Limb (tissue), 2 donors: ENCODE measurements at regions not wholly inside any gene's neighbourhood (a gene's known extent, or its start where the extent isn't known, plus 50 kb on each side); places are given as distances from the start of the nearest gene placed in this dataset.

Experiments used
- DNase-seq, 2 donors: peaks; one replicate each; pipeline ENCODE4 v3.0.0-alpha.2; 2016; ENCODE audit errors: extremely low spot score in 2 of 2

DNA sequence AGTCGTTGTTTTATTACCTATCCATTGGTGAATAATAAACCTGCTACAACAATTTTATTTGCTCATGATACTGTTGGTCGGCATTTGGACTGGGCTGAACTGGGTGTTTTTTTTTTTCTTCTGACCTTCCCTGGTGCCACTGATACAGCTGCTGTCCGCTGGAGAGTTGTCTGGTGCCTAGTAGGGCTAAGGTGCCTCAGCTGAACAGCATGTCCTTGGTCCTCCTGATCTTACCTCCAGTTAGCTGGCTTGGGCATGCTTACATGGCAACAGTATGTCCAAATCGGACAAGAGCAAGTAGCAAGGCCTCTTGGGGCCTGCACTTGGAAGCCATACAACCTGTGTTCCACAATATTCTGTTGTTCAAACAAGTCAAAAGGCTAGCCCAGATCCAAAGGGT, 563.4 kb downstream of the BMP2 start:
- DNase-seq, result no peak

GRCh38 chr20:7332169-7332568, 564.7 kb downstream of the BMP2 start:
- DNase-seq, result no peak

DNA sequence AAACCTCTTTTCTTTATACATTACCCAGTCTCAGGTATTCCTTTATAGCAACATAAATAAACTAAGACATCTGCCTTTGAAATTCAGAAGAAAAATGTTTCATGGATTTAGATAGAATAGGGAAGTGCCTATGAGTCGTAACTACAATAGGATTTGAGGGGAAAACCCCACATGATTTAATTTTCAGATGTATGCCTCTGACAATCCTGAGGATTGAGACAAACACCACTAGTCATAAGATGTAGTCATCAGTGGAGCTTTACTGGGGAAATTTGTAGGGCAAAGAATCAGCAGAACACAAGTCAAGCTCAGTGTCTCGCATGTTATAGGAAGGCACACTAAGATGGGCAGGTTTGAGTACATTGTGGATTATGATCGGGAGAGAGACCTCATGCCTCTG, 566.4 kb downstream of the BMP2 start:
- DNase-seq, result no peak

DNA sequence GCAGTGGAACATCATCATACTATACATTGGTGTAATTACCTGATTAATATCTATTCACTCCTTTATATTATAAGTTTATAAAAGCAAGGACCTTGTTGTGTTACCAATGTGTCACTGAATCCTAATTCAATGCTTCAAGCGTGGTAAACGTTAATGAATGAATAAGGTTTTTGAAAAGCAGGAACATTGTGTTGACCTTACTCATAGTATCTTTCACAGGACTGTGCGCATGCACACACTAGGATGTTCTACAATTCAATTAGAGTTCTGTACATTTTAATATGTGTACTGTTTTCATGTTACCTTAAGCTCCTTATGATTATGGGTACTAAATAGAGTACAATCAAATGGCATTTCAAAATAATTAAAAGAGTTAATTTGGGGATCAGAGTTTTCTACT, 578.5 kb downstream of the BMP2 start:
- DNase-seq, result no peak

- no peak for DNase-seq
These were observed 579.1 kb downstream of the BMP2 start for GRCh38 chr20:7346562-7346961.

DNA sequence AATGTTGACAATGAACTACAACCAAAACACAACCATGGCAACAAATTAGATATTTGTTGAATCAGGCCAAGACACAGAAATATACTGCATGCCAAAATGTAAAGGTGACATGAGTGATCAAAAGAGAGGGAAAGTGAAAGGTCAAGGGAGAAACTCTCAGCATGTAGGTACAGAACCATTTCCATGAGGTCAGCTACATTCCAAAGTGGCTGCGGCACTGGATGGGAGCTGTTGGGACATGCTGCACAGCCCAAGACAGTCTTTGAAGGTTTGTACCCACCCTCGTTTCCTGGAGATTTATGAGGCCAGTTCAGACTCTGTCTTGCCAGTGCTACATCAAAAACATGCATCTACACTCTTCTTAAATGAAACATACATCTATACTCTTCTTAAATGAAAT, 579.9 kb downstream of the BMP2 start:
- no peak for DNase-seq

GRCh38 chr20:7348253-7348652, 580.8 kb downstream of the BMP2 start:
- no peak for DNase-seq

- DNase-seq, result no peak
These were observed 584.7 kb downstream of the BMP2 start for GRCh38 chr20:7352165-7352564.

GRCh38 chr20:7355051-7355450, 585.2 kb downstream of the HAO1 start:
- DNase-seq, result no peak

DNA sequence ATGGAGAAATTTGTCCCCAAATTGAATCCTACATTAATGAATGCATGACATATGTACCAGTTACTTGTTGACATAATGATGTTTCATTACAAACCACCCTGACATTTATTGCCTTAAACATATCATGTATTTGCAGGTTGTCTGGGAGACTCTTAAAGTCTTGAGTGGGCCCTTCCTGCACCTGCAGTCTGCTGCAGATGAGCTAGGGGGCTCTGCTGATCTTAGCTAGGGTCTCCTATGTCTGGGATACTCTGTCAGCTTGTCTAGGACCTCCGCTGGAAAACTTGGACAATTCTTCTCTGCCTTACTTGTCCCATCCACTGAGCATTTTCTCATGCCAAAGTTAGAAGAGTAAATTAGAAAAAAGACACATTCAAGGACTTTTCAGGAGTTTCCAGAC, 581.6 kb downstream of the HAO1 start:
- no peak for DNase-seq

DNA sequence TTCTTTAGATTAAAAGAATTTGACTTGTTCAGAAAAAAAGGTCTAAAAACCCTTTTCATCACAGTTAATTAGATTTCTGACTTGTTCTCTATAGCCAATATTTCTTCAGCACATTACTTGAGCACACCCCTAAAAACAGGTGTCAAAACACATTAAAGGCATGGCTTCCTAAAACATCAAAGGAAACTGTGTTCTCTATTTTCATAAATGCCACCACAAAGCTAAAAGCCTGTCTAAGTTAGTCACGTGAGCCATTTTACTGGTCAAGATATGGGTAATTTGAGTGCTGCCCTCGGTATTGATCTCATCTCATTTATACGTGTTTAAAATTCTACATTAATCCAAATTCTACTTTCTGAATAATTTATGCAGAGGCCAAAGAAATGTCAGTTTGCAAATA, 580.5 kb downstream of the HAO1 start:
- DNase-seq, result no peak

GRCh38 chr20:7361321-7361720, 578.9 kb downstream of the HAO1 start:
- DNase-seq, result no peak

GRCh38 chr20:7361931-7362330, 578.3 kb downstream of the HAO1 start:
- DNase-seq, result no peak

- DNase-seq, result no peak
These were observed 577.7 kb downstream of the HAO1 start for GRCh38 chr20:7362601-7363000.

GRCh38 chr20:7366189-7366588, 574.1 kb downstream of the HAO1 start:
- no peak for DNase-seq

DNA sequence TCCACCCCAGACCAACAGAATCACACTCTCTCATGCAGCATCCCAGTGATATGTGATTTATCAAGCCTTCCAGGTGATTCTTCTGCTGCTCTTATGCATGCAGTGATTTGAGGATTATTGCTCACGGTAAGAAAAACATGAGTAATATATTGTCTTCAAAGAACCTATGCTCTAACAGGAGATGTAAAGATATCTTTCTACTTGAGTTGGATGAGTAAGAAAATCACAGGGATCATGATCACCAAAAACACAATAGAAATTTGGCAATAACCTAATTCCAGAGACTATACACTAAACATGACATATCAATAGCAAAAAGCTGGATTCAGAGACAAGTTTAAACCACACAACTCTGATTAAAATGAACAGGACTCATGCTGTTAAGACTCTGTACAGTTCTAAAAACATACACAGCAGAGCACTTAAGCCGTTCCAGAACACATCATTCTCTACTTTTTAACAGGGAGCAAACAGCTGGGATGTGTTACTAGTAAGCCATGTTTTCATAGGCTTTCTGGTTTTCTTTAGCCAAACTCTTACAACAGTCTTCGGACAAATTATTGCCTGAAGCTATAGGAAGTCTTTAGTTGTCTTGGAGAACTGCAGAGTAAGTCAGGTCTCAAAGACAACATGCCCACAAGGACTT, 568.6 kb downstream of the HAO1 start:
- peak in 1 of 2 donors; percentile 14 for DNase-seq

- DNase-seq, result no peak
These were observed 564.4 kb downstream of the HAO1 start for GRCh38 chr20:7375905-7376304.

- DNase-seq, result no peak
These were observed 561.2 kb downstream of the HAO1 start for GRCh38 chr20:7378864-7379605.

GRCh38 chr20:7379621-7380220, 560.5 kb downstream of the HAO1 start:
- DNase-seq, result no peak

DNA sequence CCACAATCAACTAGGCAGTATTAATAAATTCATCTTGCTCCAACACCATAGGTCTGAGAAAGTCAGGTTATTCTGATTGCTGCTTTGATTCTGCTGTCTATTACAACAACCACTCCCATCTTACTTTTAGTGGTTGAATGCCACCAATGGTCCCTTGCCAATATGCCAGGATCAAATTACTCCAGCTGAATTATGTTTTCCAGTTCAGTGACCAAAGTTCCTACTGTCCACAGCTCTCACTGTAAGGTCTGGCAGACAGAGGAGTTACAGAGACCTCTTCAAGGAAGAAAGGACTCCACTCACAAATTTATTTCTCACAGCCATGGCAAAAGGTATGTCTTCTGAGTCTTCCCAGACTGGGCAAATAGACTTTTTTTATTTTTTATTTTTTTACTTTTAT, 557.0 kb downstream of the HAO1 start:
- DNase-seq, result no peak

GRCh38 chr20:7387638-7388193, 552.5 kb downstream of the HAO1 start:
- DNase-seq, result no peak

DNA sequence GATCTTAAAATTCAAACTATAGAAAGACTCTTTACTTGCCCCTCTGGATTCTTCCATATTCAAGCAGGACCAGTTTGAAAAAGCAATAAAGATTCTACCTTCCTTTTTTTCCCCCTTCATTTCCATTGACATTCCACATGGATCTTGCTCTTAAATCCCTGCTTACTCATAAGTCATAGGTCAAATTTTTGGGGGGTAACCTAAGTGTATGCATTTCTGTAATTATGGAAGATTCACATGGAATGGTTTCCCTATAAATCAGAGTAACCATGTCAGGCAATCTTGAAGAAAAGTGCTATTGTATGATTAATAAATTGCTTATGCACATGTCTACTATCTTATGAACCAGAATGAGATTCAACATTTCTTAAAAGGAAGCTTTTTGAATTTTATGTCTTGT, 551.0 kb downstream of the HAO1 start:
- DNase-seq, result no peak
